H9 (cell line): ENCODE measurements at regions not wholly inside any gene's neighbourhood (a gene's known extent, or its start where the extent isn't known, plus 50 kb on each side); places are given as distances from the start of the nearest gene placed in this dataset.

Experiments used
- DNase-seq: peaks from one replicate; pipeline ENCODE4 v3.0.0-alpha.2; 2017
- H2AFZ ChIP-seq: one replicate; pipeline ENCODE4 v1.6.1; 2013; ENCODE audit warnings: mild to moderate bottlenecking, low read length, control low read depth, moderate library complexity
- H2AK5ac ChIP-seq: 2 replicates; pipeline ENCODE4 v1.6.1; 2013; ENCODE audit warnings: low read length, control low read depth, mixed read lengths; ENCODE audit not compliant: insufficient read length
- H2BK120ac ChIP-seq: one replicate; pipeline ENCODE4 v1.6.1; 2013; ENCODE audit warnings: low read depth, mild to moderate bottlenecking, low read length, control low read depth, inconsistent platforms; ENCODE audit not compliant: poor library complexity, severe bottlenecking
- H2BK12ac ChIP-seq: 2 replicates; pipeline ENCODE4 v1.6.1; 2013; ENCODE audit warnings: low read length, control low read depth, mixed read lengths, low read depth; ENCODE audit not compliant: insufficient read length
- H2BK15ac ChIP-seq: 2 replicates; pipeline ENCODE4 v1.6.1; 2013; ENCODE audit warnings: low read depth, low read length, control low read depth
- H2BK20ac ChIP-seq: one replicate; pipeline ENCODE4 v1.6.1; 2013; ENCODE audit warnings: low read depth, mild to moderate bottlenecking, low read length, control low read depth, inconsistent platforms; ENCODE audit not compliant: poor library complexity, severe bottlenecking
- H2BK5ac ChIP-seq: 2 replicates; pipeline ENCODE4 v1.6.1; 2013; ENCODE audit warnings: low read length, control low read depth, mixed read lengths; ENCODE audit not compliant: insufficient read length
- H3K14ac ChIP-seq: 2 replicates; pipeline ENCODE4 v1.6.1; 2013; ENCODE audit warnings: low read length, control low read depth; ENCODE audit not compliant: insufficient read depth
- H3K18ac ChIP-seq: 2 replicates; pipeline ENCODE4 v1.6.1; 2013; ENCODE audit warnings: low read depth, mild to moderate bottlenecking, mixed read lengths, low read length, control low read depth; ENCODE audit not compliant: insufficient read length
- H3K23ac ChIP-seq: 2 replicates; pipeline ENCODE4 v1.6.1; 2013; ENCODE audit warnings: low read length, control low read depth, mixed read lengths, low read depth; ENCODE audit not compliant: insufficient read length
- H3K23me2 ChIP-seq: 2 replicates; pipeline ENCODE4 v1.6.1; 2013; ENCODE audit warnings: low read depth, mild to moderate bottlenecking, mixed read lengths, low read length, control low read depth; ENCODE audit not compliant: insufficient read length, poor library complexity, severe bottlenecking
- H3K27ac ChIP-seq: 2 replicates; pipeline ENCODE4 v1.5.1; 2013; ENCODE audit warnings: low read length, control low read depth, mixed read lengths, low read depth; ENCODE audit not compliant: insufficient read length
- H3K27me3 ChIP-seq: 2 replicates; pipeline ENCODE4 v1.6.1; 2013; ENCODE audit warnings: low read length, control low read depth, inconsistent platforms; ENCODE audit not compliant: insufficient read depth
- H3K4ac ChIP-seq: 2 replicates; pipeline ENCODE4 v1.6.1; 2013; ENCODE audit warnings: low read depth, mild to moderate bottlenecking, control low read depth, inconsistent platforms, low read length, moderate library complexity
- H3K4me1 ChIP-seq: 2 replicates; pipeline ENCODE4 v1.6.1; 2013; ENCODE audit warnings: low read length, control low read depth, inconsistent platforms; ENCODE audit not compliant: insufficient read depth
- H3K4me2 ChIP-seq: 2 replicates; pipeline ENCODE4 v1.6.1; 2013; ENCODE audit warnings: low read length, control low read depth, mixed read lengths; ENCODE audit not compliant: insufficient read length, insufficient read depth
- H3K56ac ChIP-seq: 2 replicates; pipeline ENCODE4 v1.6.1; 2013; ENCODE audit warnings: low read depth, mild to moderate bottlenecking, mixed read lengths, low read length, control low read depth; ENCODE audit not compliant: insufficient read length
- H3K79me1 ChIP-seq: 2 replicates; pipeline ENCODE4 v1.6.1; 2013; ENCODE audit warnings: low read depth, mild to moderate bottlenecking, moderate library complexity, low read length, control low read depth, inconsistent platforms; ENCODE audit not compliant: insufficient read depth, poor library complexity, severe bottlenecking
- H3K79me2 ChIP-seq: 2 replicates; pipeline ENCODE4 v1.6.1; 2013; ENCODE audit warnings: low read length, control low read depth, inconsistent platforms; ENCODE audit not compliant: insufficient read depth
- H3K9ac ChIP-seq: 2 replicates; pipeline ENCODE4 v1.6.1; 2013; ENCODE audit warnings: low read length, control low read depth, mixed read lengths; ENCODE audit not compliant: insufficient read length; ENCODE audit errors: extremely low read depth
- H3K9me3 ChIP-seq: one replicate; pipeline ENCODE4 v1.6.1; 2013; ENCODE audit warnings: low read depth, low read length, inconsistent platforms; ENCODE audit not compliant: control insufficient read depth
- H3T11ph ChIP-seq: one replicate; pipeline ENCODE4 v1.6.1; 2013; ENCODE audit warnings: mild to moderate bottlenecking, low read length, control low read depth, inconsistent platforms
- H4K20me1 ChIP-seq: one replicate; pipeline ENCODE4 v1.6.1; 2013; ENCODE audit not compliant: control insufficient read depth, insufficient read length, insufficient read depth
- H4K5ac ChIP-seq: 2 replicates; pipeline ENCODE4 v1.6.1; 2013; ENCODE audit warnings: low read depth, mild to moderate bottlenecking, mixed read lengths, low read length, control low read depth; ENCODE audit not compliant: insufficient read length
- H4K8ac ChIP-seq: replicated peaks from 2 replicates; pipeline ENCODE4 v1.6.1; 2013; ENCODE audit warnings: low read length, control low read depth, mixed read lengths, low read depth; ENCODE audit not compliant: insufficient read length
- H4K91ac ChIP-seq: 2 replicates; pipeline ENCODE4 v1.6.1; 2013; ENCODE audit warnings: low read depth, mild to moderate bottlenecking, moderate library complexity, mixed read lengths, low read length, control low read depth; ENCODE audit not compliant: insufficient read length
- H3K27ac Mint-ChIP-seq, 3 experiments: 2 replicates in 2 of 3; 3 replicates in 1 of 3; pipeline ENCODE4 v1.8.0; 2020 to 2021; ENCODE audit warnings: mixed read lengths in 3 of 3, mild to moderate bottlenecking in 1 of 3, moderate library complexity in 1 of 3
- H3K27me3 Mint-ChIP-seq: 2 replicates; pipeline ENCODE4 v1.8.0; 2021; ENCODE audit warnings: low read depth, mild to moderate bottlenecking, moderate library complexity, mixed read lengths
- H3K36me3 Mint-ChIP-seq, 3 experiments: 2 replicates in 2 of 3; 3 replicates in 1 of 3; pipeline ENCODE4 v1.8.0; 2020 to 2021; ENCODE audit warnings: low read depth in 3 of 3, mixed read lengths in 3 of 3; ENCODE audit not compliant: insufficient read depth in 1 of 3
- H3K4me1 Mint-ChIP-seq, 2 experiments: 2 replicates each; pipeline ENCODE4 v1.8.0; 2020; ENCODE audit warnings: mixed read lengths in 2 of 2
- H3K4me3 Mint-ChIP-seq, 2 experiments: 2 replicates in 1 of 2; 3 replicates in 1 of 2; pipeline ENCODE4 v1.8.0; 2020 to 2021; ENCODE audit warnings: mild to moderate bottlenecking in 2 of 2, mixed read lengths in 2 of 2, moderate library complexity in 1 of 2
- H3K9me3 Mint-ChIP-seq, 2 experiments: 2 replicates in 1 of 2; 3 replicates in 1 of 2; pipeline ENCODE4 v1.8.0; 2020; ENCODE audit warnings: mild to moderate bottlenecking in 2 of 2, mixed read lengths in 2 of 2, moderate library complexity in 1 of 2
- WGBS: extraction: QIAGEN DNeasy Blood & Tissue Kit; methylation state at CpG from one replicate; pipeline ENCODE4 v1.1.7; 2013; ENCODE audit warnings: missing lambda C conversion rate, low lambda C conversion rate, mixed read lengths; ENCODE audit not compliant: insufficient read length; ENCODE audit errors: extremely low coverage; 5-methylcytosine and 5-hydroxymethylcytosine counted together
- TF ChIP-seq, protein P1 (sequence below): fragments of 200-600 bp; sonication (generic); conservative IDR thresholded peaks from 3 replicates; pipeline ENCODE4 v1.8.0; 2021; ENCODE audit warnings: antibody characterized with exemption, mild to moderate bottlenecking

DNA sequence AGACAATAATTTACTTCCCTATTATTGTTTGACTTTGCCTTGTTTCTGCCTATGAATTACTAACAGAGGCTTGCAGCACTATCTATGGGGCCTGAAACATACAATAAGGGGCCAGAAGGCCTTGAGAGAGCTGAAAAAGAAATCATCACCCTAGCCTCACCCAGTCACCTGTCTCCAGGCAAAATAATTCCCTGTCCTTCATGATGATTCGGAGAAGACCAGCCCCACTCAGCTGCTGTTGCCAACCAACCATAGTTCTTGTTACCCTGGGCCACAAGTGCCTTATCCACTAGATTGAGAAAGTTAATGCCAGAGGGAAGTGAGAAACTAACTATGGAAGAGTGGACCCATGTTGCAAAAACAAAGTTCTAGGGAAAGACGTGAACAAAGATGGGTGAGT lies 97.1 kb downstream of the ARF6 start:
- no peak overlapping the region for H2BK12ac ChIP-seq
- Mint-ChIP-seq H3K27me3 (no peaks in the 10 kb centered on the region; the same call in 1 of the 2 replicates), H3K27ac (no peak overlapping the region), H3K4me1 (peaks cover 12 to 14% of the 10 kb centered on the region in 2 experiments), H3K36me3 (no peaks in the 10 kb centered on the region), H3K9me3 (no peaks in the 10 kb centered on the region), H3K4me3 (no peak overlapping the region)
- no peak overlapping the region for H3K9ac ChIP-seq
- H3K4me2 ChIP-seq = no peak overlapping the region
- H2BK120ac ChIP-seq = no peak overlapping the region
- no peak overlapping the region for H4K5ac ChIP-seq
- H3K9me3 ChIP-seq = no peaks in the 10 kb centered on the region
- no peaks in the 10 kb centered on the region for H3K79me2 ChIP-seq
- no CpG with 5 or more reads among the region's 2 CpGs for WGBS
- no peaks in the 10 kb centered on the region for H3K4me1 ChIP-seq
- no peak overlapping the region for H2AFZ ChIP-seq
- H3K79me1 ChIP-seq = no peaks in the 10 kb centered on the region
- H3K18ac ChIP-seq = no peak overlapping the region
- TF ChIP-seq, protein P1, sequence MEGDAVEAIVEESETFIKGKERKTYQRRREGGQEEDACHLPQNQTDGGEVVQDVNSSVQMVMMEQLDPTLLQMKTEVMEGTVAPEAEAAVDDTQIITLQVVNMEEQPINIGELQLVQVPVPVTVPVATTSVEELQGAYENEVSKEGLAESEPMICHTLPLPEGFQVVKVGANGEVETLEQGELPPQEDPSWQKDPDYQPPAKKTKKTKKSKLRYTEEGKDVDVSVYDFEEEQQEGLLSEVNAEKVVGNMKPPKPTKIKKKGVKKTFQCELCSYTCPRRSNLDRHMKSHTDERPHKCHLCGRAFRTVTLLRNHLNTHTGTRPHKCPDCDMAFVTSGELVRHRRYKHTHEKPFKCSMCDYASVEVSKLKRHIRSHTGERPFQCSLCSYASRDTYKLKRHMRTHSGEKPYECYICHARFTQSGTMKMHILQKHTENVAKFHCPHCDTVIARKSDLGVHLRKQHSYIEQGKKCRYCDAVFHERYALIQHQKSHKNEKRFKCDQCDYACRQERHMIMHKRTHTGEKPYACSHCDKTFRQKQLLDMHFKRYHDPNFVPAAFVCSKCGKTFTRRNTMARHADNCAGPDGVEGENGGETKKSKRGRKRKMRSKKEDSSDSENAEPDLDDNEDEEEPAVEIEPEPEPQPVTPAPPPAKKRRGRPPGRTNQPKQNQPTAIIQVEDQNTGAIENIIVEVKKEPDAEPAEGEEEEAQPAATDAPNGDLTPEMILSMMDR = no peak
- no peak overlapping the region for H3K27ac ChIP-seq
- H4K91ac ChIP-seq = no peak overlapping the region
- DNase-seq = no peak
- no peak overlapping the region for H3K23ac ChIP-seq
- H2BK15ac ChIP-seq = no peak overlapping the region
- no peak overlapping the region for H2BK5ac ChIP-seq
- H4K8ac ChIP-seq = no peak overlapping the region
- no peaks in the 10 kb centered on the region for H3K23me2 ChIP-seq
- no peak overlapping the region for H3T11ph ChIP-seq
- no peak overlapping the region for H2AK5ac ChIP-seq
- H3K4ac ChIP-seq = no peak overlapping the region
- H2BK20ac ChIP-seq = no peak overlapping the region
- no peak overlapping the region for H3K14ac ChIP-seq
- H3K56ac ChIP-seq = no peak overlapping the region
- no peaks in the 10 kb centered on the region for H4K20me1 ChIP-seq
- no peaks in the 10 kb centered on the region for H3K27me3 ChIP-seq
